Astrocyte (in vitro differentiated cells and primary cell): ENCODE measurements at regions not wholly inside any gene's neighbourhood (a gene's known extent, or its start where the extent isn't known, plus 50 kb on each side); places are given as distances from the start of the nearest gene placed in this dataset.

ENCODE experiments used
- DNase-seq: peaks from one replicate; pipeline ENCODE4 v3.0.0-alpha.2; 2010; ENCODE audit warnings: low read depth
- FAIRE-seq: peaks from 2 replicates; lab custom pipeline; 2011; peaks lifted over from hg19 to GRCh38; lab: Jason Lieb, UNC
- H2AFZ ChIP-seq: 2 replicates; pipeline ENCODE4 v1.6.0; 2012; ENCODE audit warnings: low read depth, low read length, inconsistent platforms
- H3K27ac ChIP-seq: 2 replicates; pipeline ENCODE4 v1.5.1; 2011; ENCODE audit warnings: low read depth, low read length, inconsistent platforms
- H3K27me3 ChIP-seq: 2 replicates; pipeline ENCODE4 v1.6.0; 2011; ENCODE audit warnings: low read length, inconsistent platforms; ENCODE audit not compliant: insufficient read depth
- H3K36me3 ChIP-seq: 2 replicates; pipeline ENCODE4 v1.5.1; 2011; ENCODE audit warnings: low read length, inconsistent platforms; ENCODE audit not compliant: insufficient read depth
- H3K4me1 ChIP-seq: 2 replicates; pipeline ENCODE4 v1.5.1; 2011; ENCODE audit warnings: low read length, inconsistent platforms; ENCODE audit not compliant: insufficient read depth
- H3K4me2 ChIP-seq: 2 replicates; pipeline ENCODE4 v1.6.0; 2012; ENCODE audit warnings: low read length, inconsistent platforms
- H3K4me3 ChIP-seq: 2 replicates; pipeline ENCODE4 v1.5.1; 2011; ENCODE audit warnings: low read depth, mild to moderate bottlenecking, low read length, inconsistent platforms; ENCODE audit not compliant: insufficient read depth
- H3K79me2 ChIP-seq: 2 replicates; pipeline ENCODE4 v1.6.0; 2012; ENCODE audit warnings: mild to moderate bottlenecking, low read length, inconsistent platforms; ENCODE audit not compliant: insufficient read depth
- H3K9ac ChIP-seq: 2 replicates; pipeline ENCODE4 v1.6.0; 2012; ENCODE audit warnings: mild to moderate bottlenecking, low read length, inconsistent platforms
- H3K9me3 ChIP-seq: 2 replicates; pipeline ENCODE4 v1.5.1; 2012; ENCODE audit warnings: low read depth, mild to moderate bottlenecking, low read length, inconsistent platforms; ENCODE audit not compliant: insufficient read depth
- H4K20me1 ChIP-seq: 2 replicates; pipeline ENCODE4 v1.6.0; 2012; ENCODE audit warnings: low read length, inconsistent platforms; ENCODE audit not compliant: insufficient read depth
- H3K27ac Mint-ChIP-seq: one replicate; pipeline ENCODE4 v1.8.0; 2021; ENCODE audit warnings: mild to moderate bottlenecking, mixed read lengths; ENCODE audit not compliant: unreplicated experiment
- H3K27me3 Mint-ChIP-seq: one replicate; pipeline ENCODE4 v1.8.0; 2021; ENCODE audit warnings: low read depth, mixed read lengths; ENCODE audit not compliant: unreplicated experiment
- H3K36me3 Mint-ChIP-seq: one replicate; pipeline ENCODE4 v1.8.0; 2021; ENCODE audit warnings: low read depth, mixed read lengths; ENCODE audit not compliant: unreplicated experiment
- H3K4me1 Mint-ChIP-seq: one replicate; pipeline ENCODE4 v1.8.0; 2021; ENCODE audit warnings: low read depth, mixed read lengths; ENCODE audit not compliant: unreplicated experiment
- H3K4me3 Mint-ChIP-seq: one replicate; pipeline ENCODE4 v1.8.0; 2021; ENCODE audit warnings: mild to moderate bottlenecking, moderate library complexity, mixed read lengths; ENCODE audit not compliant: unreplicated experiment
- H3K9me3 Mint-ChIP-seq: one replicate; pipeline ENCODE4 v1.8.0; 2021; ENCODE audit warnings: mild to moderate bottlenecking, mixed read lengths; ENCODE audit not compliant: unreplicated experiment
- EZH2 ChIP-seq: IDR thresholded peaks from 2 replicates; pipeline ENCODE4 v1.6.1; 2012; ENCODE audit warnings: mild to moderate bottlenecking, low read length, inconsistent platforms; ENCODE audit not compliant: insufficient read depth
- TF ChIP-seq, protein P1 (sequence below): IDR thresholded peaks from 2 replicates; pipeline ENCODE4 v1.5.1; 2011; ENCODE audit warnings: low read depth, mild to moderate bottlenecking, inconsistent platforms, low read length, moderate library complexity; ENCODE audit not compliant: insufficient read depth

DNA sequence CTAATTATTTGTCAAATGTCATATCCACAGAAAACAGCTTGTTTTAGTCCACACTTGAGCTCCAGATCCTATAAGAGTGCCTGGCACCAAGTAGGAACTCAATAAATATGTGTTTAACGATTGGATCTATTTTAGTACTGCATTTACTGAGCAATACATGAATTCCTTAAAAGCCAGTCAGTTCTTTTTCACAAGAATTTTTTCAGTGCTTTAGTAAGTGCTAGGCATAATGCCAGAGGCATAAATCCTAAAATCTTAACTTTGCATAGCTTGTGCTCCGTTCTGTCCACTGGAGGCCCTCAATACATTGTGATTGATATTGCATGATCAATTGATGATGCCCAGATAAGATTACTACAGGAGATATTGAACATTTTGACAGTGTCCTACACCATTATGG, 67.3 kb upstream of the PCSK5 start:
- Histone ChIP-seq H2AFZ (no peak overlapping the region), H4K20me1 (no peaks in the 10 kb centered on the region), H3K27me3 (no peaks in the 10 kb centered on the region), H3K79me2 (no peaks in the 10 kb centered on the region), H3K4me2 (no peak overlapping the region), H3K4me3 (no peak overlapping the region), H3K4me1 (no peaks in the 10 kb centered on the region), H3K36me3 (no peaks in the 10 kb centered on the region), H3K27ac (no peak overlapping the region), H3K9me3 (no peaks in the 10 kb centered on the region), H3K9ac (no peak overlapping the region)
- Mint-ChIP-seq H3K27me3 (no peaks in the 10 kb centered on the region), H3K4me3 (no peak overlapping the region), H3K27ac (no peak overlapping the region), H3K9me3 (peaks cover 13% of the 10 kb centered on the region), H3K4me1 (no peaks in the 10 kb centered on the region), H3K36me3 (no peaks in the 10 kb centered on the region)
- FAIRE-seq, result no peak
- TF ChIP-seq EZH2, result no peak
- TF ChIP-seq, protein P1, sequence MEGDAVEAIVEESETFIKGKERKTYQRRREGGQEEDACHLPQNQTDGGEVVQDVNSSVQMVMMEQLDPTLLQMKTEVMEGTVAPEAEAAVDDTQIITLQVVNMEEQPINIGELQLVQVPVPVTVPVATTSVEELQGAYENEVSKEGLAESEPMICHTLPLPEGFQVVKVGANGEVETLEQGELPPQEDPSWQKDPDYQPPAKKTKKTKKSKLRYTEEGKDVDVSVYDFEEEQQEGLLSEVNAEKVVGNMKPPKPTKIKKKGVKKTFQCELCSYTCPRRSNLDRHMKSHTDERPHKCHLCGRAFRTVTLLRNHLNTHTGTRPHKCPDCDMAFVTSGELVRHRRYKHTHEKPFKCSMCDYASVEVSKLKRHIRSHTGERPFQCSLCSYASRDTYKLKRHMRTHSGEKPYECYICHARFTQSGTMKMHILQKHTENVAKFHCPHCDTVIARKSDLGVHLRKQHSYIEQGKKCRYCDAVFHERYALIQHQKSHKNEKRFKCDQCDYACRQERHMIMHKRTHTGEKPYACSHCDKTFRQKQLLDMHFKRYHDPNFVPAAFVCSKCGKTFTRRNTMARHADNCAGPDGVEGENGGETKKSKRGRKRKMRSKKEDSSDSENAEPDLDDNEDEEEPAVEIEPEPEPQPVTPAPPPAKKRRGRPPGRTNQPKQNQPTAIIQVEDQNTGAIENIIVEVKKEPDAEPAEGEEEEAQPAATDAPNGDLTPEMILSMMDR, result no peak
- no peak for DNase-seq

GRCh38 chr9:75824816-75825568, 65.5 kb upstream of the PCSK5 start:
- H3K9ac ChIP-seq, result no peak overlapping the region
- no peak for DNase-seq
- H4K20me1 ChIP-seq, result no peaks in the 10 kb centered on the region
- no peak overlapping the region for H3K4me2 ChIP-seq
- peaks cover 10% of the 10 kb centered on the region for H3K9me3 Mint-ChIP-seq
- H3K4me1 ChIP-seq, result no peaks in the 10 kb centered on the region
- no peak overlapping the region for H3K27ac Mint-ChIP-seq
- no peaks in the 10 kb centered on the region for H3K27me3 Mint-ChIP-seq
- H2AFZ ChIP-seq, result no peak overlapping the region
- no peaks in the 10 kb centered on the region for H3K36me3 ChIP-seq
- no peaks in the 10 kb centered on the region for H3K79me2 ChIP-seq
- no peak overlapping the region for H3K4me3 Mint-ChIP-seq
- H3K4me1 Mint-ChIP-seq, result no peaks in the 10 kb centered on the region
- no peaks in the 10 kb centered on the region for H3K27me3 ChIP-seq
- no peak overlapping the region for H3K4me3 ChIP-seq
- no peaks in the 10 kb centered on the region for H3K9me3 ChIP-seq
- TF ChIP-seq EZH2, result no peak
- TF ChIP-seq, protein P1, result no peak
- H3K36me3 Mint-ChIP-seq, result no peaks in the 10 kb centered on the region
- no peak for FAIRE-seq
- H3K27ac ChIP-seq, result no peak overlapping the region

- Histone ChIP-seq H3K27ac (no peak overlapping the region), H3K4me1 (no peaks in the 10 kb centered on the region), H3K36me3 (no peaks in the 10 kb centered on the region), H2AFZ (no peak overlapping the region), H3K4me2 (no peak overlapping the region), H4K20me1 (no peaks in the 10 kb centered on the region), H3K27me3 (no peaks in the 10 kb centered on the region), H3K79me2 (no peaks in the 10 kb centered on the region), H3K4me3 (no peak overlapping the region), H3K9ac (no peak overlapping the region), H3K9me3 (no peaks in the 10 kb centered on the region)
- no peak overlapping the region for H3K27ac Mint-ChIP-seq
- no peak for FAIRE-seq
- peaks cover 10% of the 10 kb centered on the region for H3K9me3 Mint-ChIP-seq
- no peaks in the 10 kb centered on the region for H3K36me3 Mint-ChIP-seq
- no peaks in the 10 kb centered on the region for H3K27me3 Mint-ChIP-seq
- no peaks in the 10 kb centered on the region for H3K4me1 Mint-ChIP-seq
- no peak overlapping the region for H3K4me3 Mint-ChIP-seq
- no peak for DNase-seq
- TF ChIP-seq EZH2, result no peak
- TF ChIP-seq, protein P1, result no peak
Observed at GRCh38 chr9:75826314-75826713, 64.2 kb upstream of the PCSK5 start.
